Lower leg skin (tissue), 3 donors: ENCODE measurements at regions not wholly inside any gene's neighbourhood (a gene's known extent, or its start where the extent isn't known, plus 50 kb on each side); places are given as distances from the start of the nearest gene placed in this dataset.

ENCODE experiments used
- POLR2A ChIP-seq, 2 donors: fragments of 450-650 bp; IDR thresholded peaks; one replicate each; pipeline ENCODE4 v1.6.1; 2016 to 2017; ENCODE audit warnings: antibody characterized with exemption in 2 of 2, mild to moderate bottlenecking in 1 of 2, moderate library complexity in 1 of 2
- TF ChIP-seq, protein P1 (sequence below), 3 donors: fragments of 450-650 bp; IDR thresholded peaks; one replicate each; pipeline ENCODE4 v1.5.1; 2016; ENCODE audit warnings: antibody characterized with exemption in 3 of 3, mild to moderate bottlenecking in 3 of 3, moderate library complexity in 2 of 3

DNA sequence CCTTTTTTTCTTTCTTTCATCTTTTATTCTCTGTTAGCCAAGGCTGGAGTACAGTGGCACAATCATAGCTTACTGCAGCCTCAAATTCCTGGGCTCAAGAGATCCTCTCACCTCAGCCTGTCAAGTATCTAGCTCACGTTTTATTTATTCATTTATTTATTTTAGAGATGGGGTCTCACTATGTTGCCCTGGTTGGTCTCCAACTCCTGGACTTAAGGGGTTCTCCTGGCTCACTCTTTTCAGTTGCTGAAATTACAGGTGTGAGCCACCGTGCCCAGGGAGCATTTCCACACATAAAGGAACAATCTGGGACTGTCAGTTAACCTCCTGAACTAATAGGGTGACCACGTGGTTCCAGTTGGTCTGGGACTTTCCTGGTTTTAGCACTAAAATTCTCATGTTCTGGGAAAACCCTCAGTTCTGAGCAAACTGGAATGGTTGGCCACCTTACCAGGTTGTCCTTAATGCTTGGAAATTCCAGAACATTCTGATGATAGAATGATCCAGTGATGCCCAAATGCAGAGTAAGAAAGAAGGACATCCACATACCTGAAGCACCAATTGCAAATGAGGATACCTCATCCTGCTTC, 105.5 kb upstream of the ZNF217 start:
- TF ChIP-seq, protein P1, sequence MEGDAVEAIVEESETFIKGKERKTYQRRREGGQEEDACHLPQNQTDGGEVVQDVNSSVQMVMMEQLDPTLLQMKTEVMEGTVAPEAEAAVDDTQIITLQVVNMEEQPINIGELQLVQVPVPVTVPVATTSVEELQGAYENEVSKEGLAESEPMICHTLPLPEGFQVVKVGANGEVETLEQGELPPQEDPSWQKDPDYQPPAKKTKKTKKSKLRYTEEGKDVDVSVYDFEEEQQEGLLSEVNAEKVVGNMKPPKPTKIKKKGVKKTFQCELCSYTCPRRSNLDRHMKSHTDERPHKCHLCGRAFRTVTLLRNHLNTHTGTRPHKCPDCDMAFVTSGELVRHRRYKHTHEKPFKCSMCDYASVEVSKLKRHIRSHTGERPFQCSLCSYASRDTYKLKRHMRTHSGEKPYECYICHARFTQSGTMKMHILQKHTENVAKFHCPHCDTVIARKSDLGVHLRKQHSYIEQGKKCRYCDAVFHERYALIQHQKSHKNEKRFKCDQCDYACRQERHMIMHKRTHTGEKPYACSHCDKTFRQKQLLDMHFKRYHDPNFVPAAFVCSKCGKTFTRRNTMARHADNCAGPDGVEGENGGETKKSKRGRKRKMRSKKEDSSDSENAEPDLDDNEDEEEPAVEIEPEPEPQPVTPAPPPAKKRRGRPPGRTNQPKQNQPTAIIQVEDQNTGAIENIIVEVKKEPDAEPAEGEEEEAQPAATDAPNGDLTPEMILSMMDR (IDR thresholded peaks at IDR 0.05) = no peak
- no peak for TF ChIP-seq POLR2A (IDR thresholded peaks at IDR 0.05)
